ENCODE measurements at regions not wholly inside any gene's neighbourhood (a gene's known extent, or its start where the extent isn't known, plus 50 kb on each side); places are given as distances from the start of the nearest gene placed in this dataset.

DNA sequence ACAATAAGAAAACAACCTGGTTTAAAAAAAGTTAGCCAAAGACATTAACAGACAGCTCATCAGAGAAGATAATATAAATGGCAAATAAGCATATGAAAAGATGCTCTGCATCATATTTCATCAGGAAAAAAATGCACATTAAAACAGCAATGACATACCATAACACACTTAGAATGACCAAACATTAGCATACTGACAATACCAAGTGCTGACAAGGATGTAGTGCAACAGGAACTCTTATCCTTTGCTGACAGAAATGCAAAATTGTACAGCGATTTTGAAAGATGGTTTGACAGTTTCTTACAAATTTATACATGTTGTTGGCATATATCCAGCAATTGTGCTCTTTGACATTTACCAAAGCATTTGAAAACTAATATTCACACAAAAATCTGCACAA is 573.0 kb downstream of the FSCB start:
- CTCF ChIA-PET, result no interaction called here
- Histone ChIP-seq H3K9me3 (ENCODE audit: control insufficient read depth, insufficient read depth, low read length) (peaks cover 7% of the 10 kb centered on the region; the same call in 1 of the 2 replicates), H3K27ac (ENCODE audit: insufficient read depth, low read length) (no peak overlapping the region), H3K18ac (ENCODE audit: low read depth, low read length) (no peak overlapping the region), H2BK5ac (ENCODE audit: low read depth, low read length, poor library complexity, severe bottlenecking) (no peak overlapping the region), H3K14ac (replicated peaks; ENCODE audit: low read depth, low read length) (no peak overlapping the region), H2BK20ac (ENCODE audit: low read depth, low read length) (no peak overlapping the region), H3K4me1 (ENCODE audit: control insufficient read depth, insufficient read depth, low read length) (no peaks in the 10 kb centered on the region), H3K9me1 (ENCODE audit: insufficient read depth, low read length) (no peaks in the 10 kb centered on the region), H2AK5ac (ENCODE audit: low read depth, low read length) (no peak overlapping the region), H3K36me3 (ENCODE audit: control insufficient read depth, insufficient read depth, low read length) (no peaks in the 10 kb centered on the region), H4K20me1 (ENCODE audit: insufficient read depth, low read length) (no peaks in the 10 kb centered on the region), H3K27me3 (ENCODE audit: control insufficient read depth, insufficient read depth, low read length) (no peaks in the 10 kb centered on the region), H3K4ac (ENCODE audit: low read depth, low read length) (no peak overlapping the region), H2AFZ (replicated peaks; ENCODE audit: low read length, poor library complexity) (no peak overlapping the region), H3K23ac (ENCODE audit: low read depth, low read length) (no peak overlapping the region), H3K4me2 (ENCODE audit: low read depth, low read length) (no peak overlapping the region), H3K56ac (ENCODE audit: extremely low read depth, insufficient read depth, low read length) (no peak overlapping the region), H2AK9ac (replicated peaks; ENCODE audit: low read depth, low read length, poor library complexity) (no peak overlapping the region), H4K8ac (ENCODE audit: low read depth in 2 of 2, low read length in 2 of 2) (no peak overlapping the region), H3K79me1 (ENCODE audit: low read depth in 1 of 2, low read length in 2 of 2) (no peaks in the 10 kb centered on the region), H3K9ac (ENCODE audit: low read depth, low read length) (no peak overlapping the region), H2BK15ac (ENCODE audit: low read depth, low read length) (no peak overlapping the region), H4K91ac (ENCODE audit: insufficient read depth, low read depth, low read length) (no peak overlapping the region), H2BK120ac (ENCODE audit: low read depth, low read length) (no peak overlapping the region), H4K5ac (ENCODE audit: low read depth, low read length) (no peak overlapping the region), H3K4me3 (ENCODE audit: insufficient read depth, low read depth, low read length) (no peak overlapping the region)
- POLR2A ChIA-PET (ENCODE audit: unreplicated experiment), result no interaction called here
- intact Hi-C loops (cut with micrococcal nuclease), result no loop called here
- ATAC-seq (ENCODE audit: low read depth) (no peak), DNase-seq (no peak)
- in situ Hi-C loops (cut with MboI; ENCODE audit: low sequenced_read_pairs), result no loop called here
- no TSS peak for BruUV-seq (replicated peaks)
- dilution Hi-C loops (cut with HindIII; ENCODE audit: low sequenced_read_pairs, unreplicated experiment), result no loop called here
- TF ChIP-seq NFE2L2 (IDR thresholded peaks at IDR 0.05; ENCODE audit: low read depth, low read length), result no peak
- no peak for TF ChIP-seq MAFK (IDR thresholded peaks at IDR 0.05; ENCODE audit: low read depth, low read length)
- no peak for TF ChIP-seq FOS (IDR thresholded peaks at IDR 0.05; ENCODE audit: low read depth, low read length)
- WGBS, 2 experiments (ENCODE audit: extremely low coverage in 2 of 2, insufficient read length in 1 of 2), result no CpG with 5 or more reads among the region's 1 CpG
